Prostate gland (tissue), 2 donors: ENCODE measurements at regions not wholly inside any gene's neighbourhood (a gene's known extent, or its start where the extent isn't known, plus 50 kb on each side); places are given as distances from the start of the nearest gene placed in this dataset.

Experiments
- CTCF ChIP-seq, 4 experiments: fragments of 200-600 bp in 2 of 4; fragments of 450-650 bp in 2 of 4; sonication (generic) in 2 of 4; IDR thresholded peaks; 1 replicate in 3 of 4; 2 replicates in 1 of 4; pipeline ENCODE4 v1.5.1; 2016 to 2019; ENCODE audit warnings: antibody characterized with exemption in 4 of 4, mild to moderate bottlenecking in 2 of 4, moderate library complexity in 2 of 4
- POLR2AphosphoS5 ChIP-seq: sonication (generic); formaldehyde crosslinking; IDR thresholded peaks from one replicate; pipeline ENCODE4 v1.6.1; 2017; ENCODE audit warnings: antibody characterized with exemption

DNA sequence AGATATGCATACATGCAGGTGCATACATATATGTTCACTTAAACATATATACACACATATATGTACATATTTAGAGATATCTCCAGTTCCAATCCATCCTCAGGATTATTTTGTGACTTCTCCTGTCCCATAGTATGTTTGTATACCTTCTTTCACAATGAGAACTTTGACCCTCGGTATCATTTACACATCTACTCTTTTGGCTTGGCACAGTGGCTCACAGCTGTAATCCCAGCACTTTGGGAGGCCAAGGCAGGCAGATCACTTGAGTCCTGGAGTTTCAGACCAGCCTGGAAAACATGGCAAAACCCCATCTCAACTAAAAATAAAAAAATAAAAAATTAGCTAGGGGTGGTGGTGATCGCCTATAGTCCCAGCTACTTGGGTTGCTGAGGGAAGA, 148.1 kb upstream of the CCL2 start:
- no peak for TF ChIP-seq CTCF (IDR thresholded peaks at IDR 0.05)
- no peak for TF ChIP-seq POLR2AphosphoS5
